HG02973 (cell line): ENCODE measurements at regions not wholly inside any gene's neighbourhood (a gene's known extent, or its start where the extent isn't known, plus 50 kb on each side); places are given as distances from the start of the nearest gene placed in this dataset.
"Not testable (repeated sequence)": the region's sequence is repeated elsewhere in the genome, so short reads cannot be mapped to it uniquely, and the experiment has no call there.

Experiments
- ATAC-seq: cut with Tn5 transposase; IDR thresholded peaks from one replicate; pipeline ENCODE4 v1.9.1; 2021; ENCODE audit warnings: moderate library complexity; ENCODE audit not compliant: unreplicated experiment

- no peak for ATAC-seq
These were observed 446.3 kb upstream of the SLC35B3 start for GRCh38 chr6:8881663-8882062.

- ATAC-seq = no peak
These were observed 444.0 kb upstream of the SLC35B3 start for GRCh38 chr6:8879334-8879733.

GRCh38 chr6:8875986-8876385 lies 440.6 kb upstream of the SLC35B3 start:
- no peak for ATAC-seq

- no peak for ATAC-seq
These were observed 437.2 kb upstream of the SLC35B3 start for GRCh38 chr6:8872589-8872988.

- ATAC-seq = no peak
These were observed 430.1 kb upstream of the SLC35B3 start for GRCh38 chr6:8865451-8865850.

- ATAC-seq = no peak
These were observed 425.3 kb upstream of the SLC35B3 start for GRCh38 chr6:8860671-8861070.

- no peak for ATAC-seq
These were observed 424.2 kb upstream of the SLC35B3 start for GRCh38 chr6:8859501-8859900.

- ATAC-seq = no peak
These were observed 423.5 kb upstream of the SLC35B3 start for GRCh38 chr6:8858854-8859331.

- no peak for ATAC-seq
These were observed 421.8 kb upstream of the SLC35B3 start for GRCh38 chr6:8857160-8857559.

- no peak for ATAC-seq
These were observed 420.1 kb upstream of the SLC35B3 start for GRCh38 chr6:8855411-8855810.

- ATAC-seq = no peak
These were observed 417.0 kb upstream of the SLC35B3 start for GRCh38 chr6:8852332-8852731.

- not testable (repeated sequence) for ATAC-seq
These were observed 411.3 kb upstream of the SLC35B3 start for GRCh38 chr6:8846680-8847079.

- ATAC-seq = no peak
These were observed 410.3 kb upstream of the SLC35B3 start for GRCh38 chr6:8845690-8846089.

GRCh38 chr6:8844968-8845367 lies 409.6 kb upstream of the SLC35B3 start:
- no peak for ATAC-seq

- ATAC-seq = no peak
These were observed 404.3 kb upstream of the SLC35B3 start for GRCh38 chr6:8839626-8840025.

GRCh38 chr6:8837343-8837742 lies 402.0 kb upstream of the SLC35B3 start:
- no peak for ATAC-seq

- not testable (repeated sequence) for ATAC-seq
These were observed 397.4 kb upstream of the SLC35B3 start for GRCh38 chr6:8832695-8833094.

- no peak for ATAC-seq
These were observed 396.2 kb upstream of the SLC35B3 start for GRCh38 chr6:8831366-8832152.

- ATAC-seq = no peak
These were observed 395.4 kb upstream of the SLC35B3 start for GRCh38 chr6:8830794-8831193.

- no peak for ATAC-seq
These were observed 394.5 kb upstream of the SLC35B3 start for GRCh38 chr6:8829796-8830195.

GRCh38 chr6:8829296-8829695 lies 394.0 kb upstream of the SLC35B3 start:
- no peak for ATAC-seq

GRCh38 chr6:8828376-8828775 lies 393.0 kb upstream of the SLC35B3 start:
- ATAC-seq = no peak

GRCh38 chr6:8825726-8826125 lies 390.4 kb upstream of the SLC35B3 start:
- no peak for ATAC-seq
